Adrenal gland (tissue), 9 donors: ENCODE measurements at regions not wholly inside any gene's neighbourhood (a gene's known extent, or its start where the extent isn't known, plus 50 kb on each side); places are given as distances from the start of the nearest gene placed in this dataset.

Source experiments
- DNase-seq, 7 donors: peaks; one replicate each; pipeline ENCODE4 v3.0.0-alpha.2; 2019 to 2020
- H3K27ac ChIP-seq, 5 donors: fragments of 200-600 bp; sonication (generic) in 4 of 5; 1 replicate in 3 of 5; 2 replicates in 2 of 5; pipeline versions ENCODE4 v1.5.1 to v1.8.0; 2016 to 2020; ENCODE audit warnings: mild to moderate bottlenecking in 1 of 5
- H3K27me3 ChIP-seq: fragments of 200-600 bp; 2 replicates; pipeline ENCODE4 v1.8.0; 2021
- H3K36me3 ChIP-seq, 2 donors: fragments of 200-600 bp; replicated peaks in 1 of 2; 1 replicate in 1 of 2; 2 replicates in 1 of 2; pipeline versions ENCODE4 v1.5.1 to v1.8.0; 2018 to 2022
- H3K4me1 ChIP-seq, 2 donors: fragments of 200-600 bp; replicated peaks in 1 of 2; 1 replicate in 1 of 2; 2 replicates in 1 of 2; pipeline versions ENCODE4 v1.5.1 to v1.8.0; 2018 to 2021
- H3K4me3 ChIP-seq, 4 donors: fragments of 200-600 bp; sonication (generic) in 3 of 4; one replicate each; pipeline ENCODE4 v1.5.1; 2016 to 2018
- H3K9me3 ChIP-seq, 3 donors: fragments of 200-600 bp; sonication (generic) in 1 of 3; replicated peaks in 1 of 3; 1 replicate in 2 of 3; 2 replicates in 1 of 3; pipeline versions ENCODE4 v1.5.1 to v1.8.0; 2016 to 2021
- CTCF ChIP-seq, 6 experiments: fragments of 450-650 bp in 4 of 6; fragments of 200-600 bp in 2 of 6; sonication (generic) in 1 of 6; IDR thresholded peaks; 1 replicate in 5 of 6; 2 replicates in 1 of 6; pipeline versions ENCODE4 v1.5.1 to v1.8.0; 2016 to 2021; ENCODE audit warnings: antibody characterized with exemption in 6 of 6, mild to moderate bottlenecking in 2 of 6, moderate library complexity in 1 of 6
- POLR2A ChIP-seq, 2 donors: fragments of 450-650 bp; IDR thresholded peaks; one replicate each; pipeline ENCODE4 v1.6.1; 2017; ENCODE audit warnings: antibody characterized with exemption in 2 of 2, mild to moderate bottlenecking in 2 of 2, moderate library complexity in 1 of 2
- WGBS, 4 donors: extraction: QIAGEN DNeasy Blood & Tissue Kit in 2 of 4; methylation state at CpG; one replicate each; pipeline versions ENCODE4 v1.1.5 to v1.1.7; 2013 to 2017; 5-methylcytosine and 5-hydroxymethylcytosine counted together
- intact Hi-C, 2 donors: fragments of 100-400 bp; cut with DNase I; formaldehyde crosslinking; loops; one replicate each; pipeline versions ENCODE4 v1.14.1 to v1.15.0; 2022 to 2023
- donor health status: healthy with polysubstance abuse.
- donor health status: Bipolar disorder and iron deficiency.
- donor health status: DM: yes; HTN: yes; CAD: no.
- donor health status: DM: no; HTN: no; CAD: no.
- donor health status: DM: no; HTN: no; CAD: no.

GRCh38 chr18:50466634-50467033 is 91.8 kb downstream of the SKA1 start:
- TF ChIP-seq CTCF (IDR thresholded peaks at IDR 0.05): no peak
- TF ChIP-seq POLR2A (IDR thresholded peaks at IDR 0.05): no peak
- Histone ChIP-seq H3K27me3 (no peaks in the 10 kb centered on the region), H3K4me3 (no peak overlapping the region), H3K9me3 (no peaks in the 10 kb centered on the region), H3K36me3 (no peaks in the 10 kb centered on the region), H3K4me1 (no peaks in the 10 kb centered on the region), H3K27ac (no peak overlapping the region)
- intact Hi-C loops: no loop called here
- DNase-seq: no peak

- TF ChIP-seq POLR2A (IDR thresholded peaks at IDR 0.05): no peak
- TF ChIP-seq CTCF (IDR thresholded peaks at IDR 0.05): no peak
- no peak overlapping the region for H3K27ac ChIP-seq
- no peaks in the 10 kb centered on the region for H3K4me1 ChIP-seq
- no peaks in the 10 kb centered on the region for H3K36me3 ChIP-seq
- intact Hi-C loops: no loop called here
- 58 to 84% (median 65%) methylated on average over 2 of the region's 2 CpGs for WGBS, 4 donors
- no peaks in the 10 kb centered on the region for H3K27me3 ChIP-seq
- H3K9me3 ChIP-seq: no peaks in the 10 kb centered on the region
- no peak overlapping the region for H3K4me3 ChIP-seq
- DNase-seq: no peak
These were observed 91.1 kb upstream of the MAPK4 start for GRCh38 chr18:50468807-50469206.

- WGBS, 4 donors: 72 to 80% (median 75%) methylated on average over 4 to 6 of the region's 6 CpGs
- Histone ChIP-seq H3K9me3 (no peaks in the 10 kb centered on the region), H3K36me3 (no peaks in the 10 kb centered on the region), H3K27me3 (no peaks in the 10 kb centered on the region), H3K27ac (no peak overlapping the region), H3K4me1 (no peaks in the 10 kb centered on the region), H3K4me3 (no peak overlapping the region)
- DNase-seq: peak in 3 of 7 donors; percentile 5 to 16 (median 12)
- intact Hi-C loops: no loop called here
- no peak for TF ChIP-seq CTCF (IDR thresholded peaks at IDR 0.05)
- TF ChIP-seq POLR2A (IDR thresholded peaks at IDR 0.05): no peak
These were observed 90.5 kb upstream of the MAPK4 start for GRCh38 chr18:50469380-50469781.

- 76 to 86% (median 80%) methylated on average over 1 of the region's 1 CpG for WGBS, 4 donors
- Histone ChIP-seq H3K4me1 (no peaks in the 10 kb centered on the region), H3K4me3 (no peak overlapping the region), H3K27me3 (no peaks in the 10 kb centered on the region), H3K9me3 (no peaks in the 10 kb centered on the region), H3K27ac (no peak overlapping the region), H3K36me3 (no peaks in the 10 kb centered on the region)
- DNase-seq: no peak
- TF ChIP-seq POLR2A (IDR thresholded peaks at IDR 0.05) (no peak), CTCF (IDR thresholded peaks at IDR 0.05) (no peak)
- intact Hi-C loops: no loop called here
These were observed 86.9 kb upstream of the MAPK4 start for GRCh38 chr18:50472941-50473340.
